ENCODE measurements at regions not wholly inside any gene's neighbourhood (a gene's known extent, or its start where the extent isn't known, plus 50 kb on each side); places are given as distances from the start of the nearest gene placed in this dataset.

GRCh38 chr6:164554700-164555476 is 754.5 kb downstream of the C6orf118 start:
- no peak for DNase-seq (ENCODE audit: low read depth)

- DNase-seq (ENCODE audit: low read depth): no peak
Observed at GRCh38 chr6:164554226-164554625, 755.2 kb downstream of the C6orf118 start.

DNA sequence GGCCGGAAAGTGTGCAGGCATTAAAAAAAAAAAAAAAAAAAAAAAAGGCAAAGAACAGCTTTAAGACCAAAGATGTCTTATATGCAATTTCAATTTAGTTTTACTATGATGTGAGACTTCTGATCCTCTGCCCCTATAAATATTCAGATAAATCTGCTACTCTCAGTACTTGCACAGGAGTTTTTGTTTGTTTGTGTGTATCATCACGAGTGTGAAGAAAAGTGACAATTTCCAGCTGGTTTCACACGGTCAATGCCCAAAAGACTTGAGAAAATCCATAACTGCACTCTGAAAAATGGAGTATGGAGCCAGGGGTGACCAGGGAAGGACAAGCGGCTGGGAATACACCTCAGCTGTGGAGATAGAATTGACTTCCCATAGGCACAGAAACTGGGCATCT is 757.7 kb downstream of the C6orf118 start:
- no peak for DNase-seq (ENCODE audit: low read depth)

- DNase-seq (ENCODE audit: low read depth): no peak
Observed at GRCh38 chr6:164547076-164547475, 762.3 kb downstream of the C6orf118 start.

DNA sequence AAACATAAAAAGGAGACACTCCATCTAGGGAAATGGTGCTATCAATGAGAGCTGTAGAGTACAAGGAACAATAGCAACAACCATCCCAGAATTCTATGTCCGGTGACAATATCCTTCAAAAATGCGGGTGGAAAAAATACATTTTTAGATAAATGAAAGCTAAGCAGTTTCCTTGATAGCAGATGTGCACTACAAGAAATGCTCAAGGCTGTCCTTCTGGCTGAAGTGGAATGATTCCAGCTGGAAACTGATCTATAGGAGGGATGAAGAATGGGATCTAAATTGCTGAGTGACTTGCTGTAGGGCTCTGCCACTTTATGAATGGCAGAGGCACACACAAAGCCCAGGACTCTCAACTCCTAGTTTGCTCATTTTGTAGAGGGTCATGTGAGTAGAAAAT is 763.1 kb downstream of the C6orf118 start:
- no peak for DNase-seq (ENCODE audit: low read depth)

GRCh38 chr6:164534070-164534766 is 775.2 kb downstream of the C6orf118 start:
- DNase-seq (ENCODE audit: low read depth): no peak

GRCh38 chr6:164533045-164533362 is 776.4 kb downstream of the C6orf118 start:
- DNase-seq (ENCODE audit: low read depth): no peak

DNA sequence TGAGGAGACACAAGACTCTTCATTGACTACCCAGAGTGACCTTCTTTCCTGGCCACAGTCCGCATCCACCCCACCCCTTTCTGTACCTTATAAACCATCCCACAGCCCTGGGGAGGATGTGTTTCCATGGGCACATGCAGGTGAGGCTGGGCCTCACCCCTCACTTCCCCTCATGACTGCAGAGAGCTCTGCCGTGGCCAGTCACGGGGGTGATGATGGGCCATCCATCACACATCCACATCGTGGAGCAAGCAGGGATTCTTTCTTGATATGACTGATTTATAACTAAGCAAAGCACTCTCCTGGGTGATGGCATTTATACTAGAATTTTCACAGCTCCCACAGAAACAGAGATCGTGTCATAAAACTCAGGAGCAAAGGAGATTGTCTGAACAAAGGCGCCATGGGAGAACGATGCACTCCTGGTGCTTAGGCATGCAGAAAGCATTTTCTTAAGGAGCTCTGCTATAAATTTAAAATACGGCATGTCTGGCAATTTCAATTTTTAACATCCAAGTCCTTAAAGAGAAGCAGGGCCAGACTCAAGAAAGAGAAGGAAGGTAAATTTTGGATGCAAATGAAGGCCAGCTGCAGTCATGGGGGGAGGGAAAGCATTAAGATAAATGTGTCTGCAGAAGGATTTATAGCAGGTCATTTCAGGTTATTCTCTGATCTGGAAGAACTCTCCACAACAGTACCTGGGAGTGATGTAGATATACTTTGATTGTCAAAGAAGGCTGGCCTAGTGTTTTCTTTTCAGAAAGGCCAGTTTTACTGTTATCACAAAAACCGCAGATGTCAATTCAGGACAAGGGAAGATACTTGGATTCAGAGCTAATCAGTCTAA is 777.0 kb downstream of the C6orf118 start:
- DNase-seq (ENCODE audit: low read depth): no peak

GRCh38 chr6:164531736-164532135 is 777.7 kb downstream of the C6orf118 start:
- no peak for DNase-seq (ENCODE audit: low read depth)

GRCh38 chr6:164528539-164528938 is 780.9 kb downstream of the C6orf118 start:
- DNase-seq (ENCODE audit: low read depth): no peak

DNA sequence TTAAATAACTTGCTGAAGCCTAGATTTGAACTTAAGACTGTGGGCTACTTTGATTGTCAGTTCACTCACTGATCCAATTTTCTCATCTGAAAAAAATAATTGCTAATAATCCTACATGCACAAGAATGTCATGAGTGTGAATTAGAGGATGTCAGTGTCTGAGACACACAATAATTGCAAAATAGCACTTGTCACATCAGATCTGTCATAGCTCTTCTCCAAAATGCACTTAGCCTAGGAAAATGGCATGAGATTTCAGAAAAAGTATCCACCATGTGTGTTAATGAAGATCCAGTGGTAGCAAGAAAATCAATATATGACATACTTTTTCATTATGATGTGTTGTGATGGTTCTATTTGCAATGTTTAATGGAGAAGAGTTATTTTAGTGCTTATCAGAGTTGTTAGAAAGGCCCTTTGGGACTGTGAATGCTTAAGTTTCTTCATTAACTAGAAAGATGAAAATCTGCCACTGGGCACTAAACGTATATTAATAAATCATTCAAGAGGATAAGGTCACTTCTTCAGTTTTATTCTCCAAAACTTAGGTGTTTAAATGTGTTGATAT is 786.2 kb downstream of the C6orf118 start:
- no peak for DNase-seq (ENCODE audit: low read depth)

GRCh38 chr6:164520916-164521315 is 788.5 kb downstream of the C6orf118 start:
- DNase-seq (ENCODE audit: low read depth): no peak

GRCh38 chr6:164507206-164507940 is 802.0 kb downstream of the C6orf118 start:
- DNase-seq (ENCODE audit: low read depth): no peak

DNA sequence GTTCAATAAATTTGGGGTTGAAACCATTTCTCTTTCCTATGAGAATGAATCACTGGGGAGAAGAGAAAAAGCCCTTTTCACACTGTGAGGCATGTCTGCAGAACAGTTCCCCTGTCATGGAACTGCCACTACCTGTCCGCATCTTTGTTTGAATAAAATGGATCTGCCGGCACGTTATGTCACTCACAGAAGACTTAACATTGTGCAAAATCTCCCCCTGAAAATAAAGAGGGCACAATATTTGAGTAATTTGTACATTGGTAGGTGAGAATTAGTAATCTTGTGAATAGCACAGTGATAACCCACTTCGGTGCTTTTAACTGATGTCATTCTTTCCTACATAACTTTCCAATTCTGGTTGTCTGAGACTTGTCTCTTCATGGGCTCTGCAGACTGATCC is 804.0 kb downstream of the C6orf118 start:
- DNase-seq (ENCODE audit: low read depth): no peak

DNA sequence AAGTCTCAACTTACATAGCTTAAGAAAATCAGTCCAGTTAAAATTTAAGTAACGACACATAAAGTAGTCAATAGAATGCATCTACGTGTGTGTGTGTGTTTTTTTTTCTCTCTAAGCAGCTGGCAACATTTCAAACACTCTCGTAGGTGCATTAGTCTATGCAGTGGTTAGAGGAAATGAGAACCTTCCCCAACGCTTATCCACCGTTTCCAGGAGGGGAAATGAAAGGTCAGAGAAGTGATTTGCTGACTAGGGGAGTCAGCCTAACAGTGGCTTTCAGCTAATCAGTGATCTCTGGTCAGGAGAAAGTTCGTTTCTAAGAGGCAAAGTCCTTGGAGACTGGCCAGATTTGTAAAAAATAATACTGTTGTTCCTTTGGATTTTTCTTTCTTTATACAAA is 806.6 kb downstream of the C6orf118 start:
- DNase-seq (ENCODE audit: low read depth): no peak

- DNase-seq (ENCODE audit: low read depth): no peak
Observed at GRCh38 chr6:164495882-164496495, 813.4 kb downstream of the C6orf118 start.

- DNase-seq (ENCODE audit: low read depth): no peak
Observed at GRCh38 chr6:164478426-164478825, 831.0 kb downstream of the C6orf118 start.

DNA sequence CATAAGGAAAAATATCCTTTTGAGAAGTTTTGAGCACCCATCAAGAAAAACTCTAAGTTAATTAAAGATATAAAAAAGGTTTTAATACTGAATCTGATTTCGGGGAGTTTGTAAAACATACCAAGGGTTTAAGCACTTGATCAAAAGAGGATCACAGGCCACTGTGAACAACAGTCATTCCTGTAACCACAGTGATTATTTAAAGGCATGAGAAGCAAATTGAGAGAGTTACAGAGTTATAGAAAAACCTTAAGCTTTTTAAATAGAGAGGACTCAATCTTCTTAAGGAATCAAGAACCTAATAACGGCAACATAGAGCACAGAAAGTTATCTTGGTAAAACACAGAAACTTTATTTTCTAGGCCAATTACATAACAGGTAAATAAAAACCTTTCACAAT is 831.6 kb downstream of the C6orf118 start:
- DNase-seq (ENCODE audit: low read depth): no peak

DNA sequence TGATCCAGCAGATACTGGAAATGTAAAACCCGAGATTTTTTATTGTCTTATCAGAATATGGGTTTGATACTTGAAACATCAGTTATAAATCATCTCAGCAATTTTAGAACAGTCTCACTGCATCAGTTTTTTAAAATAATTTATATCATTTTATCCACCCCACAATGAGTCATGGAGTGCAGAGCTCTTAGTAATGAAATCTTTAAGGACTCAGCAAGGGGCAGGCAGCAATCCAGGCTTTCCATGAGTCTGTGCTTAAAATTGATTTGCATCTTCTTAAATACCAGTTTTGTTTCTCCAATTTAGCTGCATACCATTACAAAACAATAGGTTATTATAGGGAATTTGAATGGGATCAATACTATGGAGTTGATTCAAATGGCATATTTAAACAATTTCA is 832.3 kb downstream of the C6orf118 start:
- DNase-seq (ENCODE audit: low read depth): no peak

- DNase-seq (ENCODE audit: low read depth): no peak
Observed at GRCh38 chr6:164469276-164469949, 840.0 kb downstream of the C6orf118 start.

GRCh38 chr6:164455835-164456234 is 853.6 kb downstream of the C6orf118 start:
- no peak for DNase-seq (ENCODE audit: low read depth)

Data from T-helper 22 cell (primary cell).